Transverse colon (tissue), 4 donors: ENCODE measurements at regions not wholly inside any gene's neighbourhood (a gene's known extent, or its start where the extent isn't known, plus 50 kb on each side); places are given as distances from the start of the nearest gene placed in this dataset.

ENCODE experiments used
- CTCF ChIP-seq, 5 experiments: fragments of 200-600 bp in 3 of 5; fragments of 450-650 bp in 2 of 5; sonication (generic) in 3 of 5; IDR thresholded peaks; 1 replicate in 2 of 5; 2 replicates in 3 of 5; pipeline ENCODE4 v1.5.1; 2016 to 2017; ENCODE audit warnings: antibody characterized with exemption in 5 of 5, inconsistent platforms in 3 of 5, mild to moderate bottlenecking in 2 of 5, moderate library complexity in 1 of 5
- POLR2AphosphoS5 ChIP-seq, 3 donors: sonication (generic); formaldehyde crosslinking; IDR thresholded peaks; one replicate each; pipeline ENCODE4 v1.6.1; 2016; ENCODE audit warnings: antibody characterized with exemption in 3 of 3

- TF ChIP-seq CTCF (IDR thresholded peaks at IDR 0.05): no peak
- no peak for TF ChIP-seq POLR2AphosphoS5 (IDR thresholded peaks at IDR 0.05)
Measured at GRCh38 chr14:94960285-94961001, 190.5 kb upstream of the GSC start.
